HuH-7 (cell line): ENCODE measurements at regions not wholly inside any gene's neighbourhood (a gene's known extent, or its start where the extent isn't known, plus 50 kb on each side); places are given as distances from the start of the nearest gene placed in this dataset.

Experiments
- DNase-seq: peaks from one replicate; pipeline ENCODE4 v3.0.0; 2011; ENCODE audit warnings: low spot score

- DNase-seq = no peak
These were observed 202.1 kb upstream of the MEX3C start for GRCh38 chr18:51399491-51400122.

GRCh38 chr18:51400721-51401120 lies 203.2 kb upstream of the MEX3C start:
- no peak for DNase-seq

- no peak for DNase-seq
These were observed 204.4 kb upstream of the MEX3C start for GRCh38 chr18:51401912-51402311.

GRCh38 chr18:51404620-51405019 lies 207.1 kb upstream of the MEX3C start:
- no peak for DNase-seq

- no peak for DNase-seq
These were observed 208.4 kb upstream of the MEX3C start for GRCh38 chr18:51405683-51406477.

GRCh38 chr18:51417643-51418483 lies 220.4 kb upstream of the MEX3C start:
- DNase-seq = no peak

GRCh38 chr18:51425475-51425874 lies 228.0 kb upstream of the MEX3C start:
- no peak for DNase-seq

- DNase-seq = no peak
These were observed 228.4 kb upstream of the MEX3C start for GRCh38 chr18:51425889-51426288.

GRCh38 chr18:51426996-51427395 lies 229.5 kb upstream of the MEX3C start:
- DNase-seq = no peak

GRCh38 chr18:51429644-51430043 lies 232.2 kb upstream of the MEX3C start:
- no peak for DNase-seq

- DNase-seq = no peak
These were observed 233.1 kb upstream of the MEX3C start for GRCh38 chr18:51430538-51430937.

- no peak for DNase-seq
These were observed 235.8 kb upstream of the MEX3C start for GRCh38 chr18:51433296-51433695.

- DNase-seq = no peak
These were observed 236.4 kb upstream of the MEX3C start for GRCh38 chr18:51433881-51434280.

GRCh38 chr18:51437280-51438271 lies 240.1 kb upstream of the MEX3C start:
- no peak for DNase-seq

- DNase-seq = no peak
These were observed 241.4 kb upstream of the MEX3C start for GRCh38 chr18:51438797-51439350.

- DNase-seq = no peak
These were observed 244.5 kb upstream of the MEX3C start for GRCh38 chr18:51442012-51442411.

GRCh38 chr18:51446571-51447210 lies 249.2 kb upstream of the MEX3C start:
- no peak for DNase-seq

- DNase-seq = no peak
These were observed 250.2 kb upstream of the MEX3C start for GRCh38 chr18:51447351-51448342.

- no peak for DNase-seq
These were observed 251.5 kb upstream of the MEX3C start for GRCh38 chr18:51448949-51449348.
